HG02943 (cell line): ENCODE measurements at regions not wholly inside any gene's neighbourhood (a gene's known extent, or its start where the extent isn't known, plus 50 kb on each side); places are given as distances from the start of the nearest gene placed in this dataset.
A peak's percentile ranks its signal among the peaks of the same experiment; 100 is the strongest.

Experiments used
- ATAC-seq: cut with Tn5 transposase; IDR thresholded peaks from one replicate; pipeline ENCODE4 v1.9.1; 2021; ENCODE audit warnings: mild to moderate bottlenecking, low read depth, moderate library complexity; ENCODE audit not compliant: unreplicated experiment

- no peak for ATAC-seq
Measured at GRCh38 chr7:22676385-22676784, 50.6 kb upstream of the IL6 start.

GRCh38 chr7:22675917-22676343, 51.1 kb upstream of the IL6 start:
- no peak for ATAC-seq

- no peak for ATAC-seq
Measured at GRCh38 chr7:22675421-22675820, 51.6 kb upstream of the IL6 start.

DNA sequence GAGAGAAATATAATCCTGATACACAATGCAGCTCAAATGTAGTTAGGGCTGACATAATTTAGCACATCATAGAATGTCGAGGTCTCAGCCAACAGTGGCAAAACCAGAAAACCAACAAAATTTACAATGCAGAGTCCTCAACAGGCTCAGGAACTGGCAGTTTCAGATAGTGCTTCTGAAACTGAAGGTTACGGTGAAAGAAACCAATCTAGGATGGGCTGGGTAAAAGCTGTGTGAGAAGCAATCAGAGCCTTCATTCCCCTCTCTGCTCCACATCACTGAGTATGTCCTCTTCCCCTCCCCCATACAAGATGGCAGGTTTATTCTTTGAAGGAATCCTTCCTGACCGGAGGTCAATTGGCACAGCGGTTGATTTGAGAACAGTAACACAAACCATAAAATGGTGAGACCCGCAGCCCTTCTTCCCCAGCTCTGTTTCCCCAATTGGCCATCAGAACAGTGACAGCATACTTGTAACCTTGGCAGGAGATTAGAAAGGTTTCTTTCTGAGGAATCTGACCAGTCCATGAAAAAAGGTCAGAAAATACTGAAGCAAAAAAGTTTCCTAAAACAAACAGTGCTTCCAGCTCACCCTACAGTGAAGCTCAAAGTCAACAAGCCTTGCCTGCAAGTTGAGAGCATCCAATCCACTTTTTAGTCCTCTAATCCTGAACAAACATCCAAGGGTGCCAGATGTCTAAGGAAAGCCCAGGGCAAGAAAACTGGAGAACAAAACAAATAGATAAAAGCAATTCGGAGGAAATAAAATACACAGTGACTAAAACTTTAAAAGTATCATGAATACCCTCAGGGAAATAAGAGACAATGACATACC, 53.9 kb upstream of the IL6 start:
- ATAC-seq: peak; percentile 76

GRCh38 chr7:22671177-22671879, 55.7 kb upstream of the IL6 start:
- no peak for ATAC-seq

DNA sequence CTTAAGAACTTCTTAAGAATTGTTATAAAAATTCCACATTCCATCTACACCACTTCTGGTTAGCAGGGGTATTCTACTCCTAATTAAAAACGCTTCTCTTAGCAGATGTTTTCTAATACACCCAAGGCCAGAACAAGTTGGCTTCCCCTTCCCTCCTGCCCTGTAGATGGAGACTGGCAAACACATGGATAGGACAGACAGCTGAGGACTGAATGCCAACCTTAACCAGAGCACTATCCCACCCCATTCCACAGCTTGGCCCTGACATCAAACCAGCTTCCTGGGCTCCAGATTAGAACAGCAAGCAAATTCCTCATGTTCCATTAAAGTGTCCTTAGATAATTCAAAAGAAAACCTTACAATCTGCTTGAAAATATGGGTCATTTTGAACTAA, 56.6 kb upstream of the IL6 start:
- no peak for ATAC-seq

DNA sequence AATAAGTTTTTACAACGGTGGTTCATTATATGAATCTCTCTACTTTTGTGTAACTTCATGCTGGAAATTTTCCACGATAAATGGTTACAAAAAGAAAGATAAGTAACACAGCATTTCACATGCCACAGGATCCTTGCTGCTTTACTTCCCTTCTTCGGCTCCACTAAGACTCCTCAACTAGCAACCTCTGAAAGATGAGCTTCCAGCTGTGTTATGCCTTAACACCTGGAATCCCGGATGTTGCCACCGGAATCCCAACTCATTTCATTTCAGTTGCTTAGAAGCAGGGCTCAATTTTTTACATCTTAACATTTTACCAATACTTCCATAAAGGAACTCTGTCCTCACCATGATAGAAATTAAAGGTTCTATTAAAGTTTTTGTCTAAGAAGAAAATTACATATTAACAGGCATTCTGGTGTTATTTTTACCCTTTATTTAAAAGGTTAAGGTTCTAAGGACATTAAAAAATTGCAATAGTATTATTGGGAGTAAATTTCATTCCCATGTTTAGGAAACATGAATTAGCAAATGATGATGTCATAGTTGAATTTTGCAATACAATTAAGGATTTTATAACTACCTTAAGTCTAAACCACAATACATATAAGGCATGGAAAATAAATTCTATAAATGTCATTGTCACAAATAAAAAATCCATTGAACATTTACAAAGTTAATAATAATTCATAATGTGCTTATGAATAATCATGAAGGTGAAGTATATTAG, 57.1 kb upstream of the IL6 start:
- no peak for ATAC-seq

GRCh38 chr7:22668971-22669401, 58.0 kb upstream of the IL6 start:
- no peak for ATAC-seq

DNA sequence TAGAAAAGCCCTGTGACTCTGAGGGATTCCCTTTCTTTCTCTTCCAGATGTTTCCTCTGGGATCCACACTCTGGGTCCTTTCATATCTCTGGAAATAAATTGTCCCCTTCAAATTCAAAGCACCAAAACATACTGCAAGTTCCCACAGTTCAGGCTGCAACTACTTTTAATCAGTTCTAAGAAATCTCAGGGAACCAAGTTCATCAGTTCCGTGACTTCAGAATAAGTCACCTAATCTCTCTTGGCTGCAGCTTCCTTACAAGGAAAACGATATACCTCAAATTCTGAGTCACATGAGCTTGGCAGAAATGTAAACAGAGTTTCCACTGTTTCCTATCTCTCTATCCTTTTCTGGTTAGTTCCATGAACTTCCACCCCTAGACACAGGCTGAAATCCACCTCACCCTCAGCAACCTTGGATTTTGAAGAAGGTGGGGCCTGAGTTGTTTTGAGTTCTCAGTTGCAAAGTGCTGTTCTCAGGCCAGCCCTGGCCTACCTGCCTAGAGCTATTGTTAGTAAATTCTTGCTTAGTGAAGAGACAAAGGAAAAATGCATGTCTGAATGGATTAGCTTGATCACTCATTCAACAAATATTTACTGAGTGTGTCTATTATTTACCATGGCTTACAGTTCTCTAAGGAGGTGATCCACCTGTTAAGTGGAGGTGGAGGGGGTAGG, 59.3 kb upstream of the IL6 start:
- no peak for ATAC-seq

- no peak for ATAC-seq
Measured at GRCh38 chr7:22667187-22667561, 59.8 kb upstream of the IL6 start.

DNA sequence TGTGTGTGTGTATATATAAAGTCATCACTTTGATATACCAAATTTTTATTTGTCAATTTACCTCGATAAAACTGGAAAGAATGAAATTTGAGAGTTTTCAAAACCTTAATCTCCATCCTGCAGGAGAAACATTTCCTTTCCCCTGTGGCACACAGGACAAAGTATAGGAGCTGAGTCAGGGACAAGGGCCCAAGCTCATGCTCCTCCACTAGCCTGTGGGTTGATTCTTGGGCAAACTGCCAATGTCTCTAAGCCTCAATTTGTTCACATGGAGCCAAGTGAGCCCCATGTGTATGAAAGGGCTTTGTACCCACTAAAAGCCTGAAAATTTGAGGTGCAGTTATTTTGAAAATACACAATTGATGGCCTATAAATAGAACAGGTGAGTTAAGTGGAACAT, 60.3 kb upstream of the IL6 start:
- ATAC-seq: no peak

GRCh38 chr7:22665923-22666322, 61.1 kb upstream of the IL6 start:
- no peak for ATAC-seq

DNA sequence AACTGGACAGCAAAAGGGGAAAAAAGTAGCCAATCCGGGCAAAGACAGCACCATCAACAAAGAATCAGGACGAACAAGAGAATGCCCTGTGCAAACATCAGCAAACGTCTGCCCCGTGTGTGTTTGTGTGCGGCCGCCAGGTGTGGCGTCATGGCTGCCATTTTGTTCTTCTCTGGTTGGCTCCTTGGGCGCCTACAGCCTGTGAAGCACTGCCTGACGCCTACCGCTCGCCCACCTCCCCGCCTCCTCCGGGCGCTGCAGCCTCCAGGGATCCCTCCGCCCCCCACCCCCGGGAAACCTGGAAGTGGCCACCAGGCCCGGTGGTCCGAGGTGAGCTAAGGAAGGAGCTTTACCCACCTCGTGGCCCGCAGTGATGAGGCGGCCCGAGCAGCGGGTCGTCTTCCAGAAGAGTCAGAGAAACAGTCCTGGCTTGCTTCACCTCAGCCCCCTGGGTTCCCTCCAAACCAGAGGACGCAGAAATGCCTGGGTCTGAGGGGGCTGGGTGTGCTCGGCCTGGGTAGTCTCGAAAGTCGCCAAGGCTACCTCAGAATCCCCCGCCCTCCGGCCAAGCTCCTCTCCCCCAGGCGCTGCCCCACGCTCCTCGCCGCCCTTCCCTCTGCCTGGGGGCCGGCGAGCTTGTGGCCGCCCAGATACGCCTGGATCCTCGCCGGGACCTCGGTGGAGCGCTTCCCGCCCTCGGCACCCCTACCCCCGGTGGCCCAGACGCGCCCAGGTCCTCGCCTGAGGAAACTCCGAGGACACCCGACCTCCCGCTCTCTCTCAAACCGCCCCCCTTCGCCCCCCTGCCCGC, 61.8 kb upstream of the IL6 start:
- ATAC-seq: no peak

- no peak for ATAC-seq
Measured at GRCh38 chr7:22663721-22664120, 63.3 kb upstream of the IL6 start.

DNA sequence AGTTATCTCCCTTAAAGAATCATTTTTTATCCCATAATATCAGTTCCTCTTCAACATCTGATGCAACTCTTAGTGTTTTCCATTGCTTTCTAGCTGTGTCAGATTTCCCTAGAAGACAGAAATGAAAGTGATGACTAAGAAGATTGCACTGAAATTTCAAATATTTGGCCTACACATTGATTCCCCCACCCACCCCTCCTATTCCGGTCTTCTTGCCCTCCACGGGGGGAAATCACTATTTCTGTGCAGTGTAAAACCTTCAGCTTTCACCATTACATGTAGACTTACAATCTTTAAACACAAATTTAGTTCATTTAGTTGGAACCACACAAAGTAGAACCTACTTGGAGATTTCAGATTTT, 63.7 kb upstream of the IL6 start:
- no peak for ATAC-seq

- ATAC-seq: no peak
Measured at GRCh38 chr7:22662556-22663356, 64.2 kb upstream of the IL6 start.

GRCh38 chr7:22662036-22662435, 65.0 kb upstream of the IL6 start:
- ATAC-seq: no peak

GRCh38 chr7:22660732-22661131, 66.3 kb upstream of the IL6 start:
- ATAC-seq: no peak

- ATAC-seq: no peak
Measured at GRCh38 chr7:22660293-22660692, 66.7 kb upstream of the IL6 start.
